Stimulated activated CD8-positive, alpha-beta memory T cell treated with anti-CD3 and anti-CD28 coated beads, Interleukin-4, amount 100 ng/mL, for 48 hours (primary cell): ENCODE measurements at regions not wholly inside any gene's neighbourhood (a gene's known extent, or its start where the extent isn't known, plus 50 kb on each side); places are given as distances from the start of the nearest gene placed in this dataset.
"Not testable (repeated sequence)": the region's sequence is repeated elsewhere in the genome, so short reads cannot be mapped to it uniquely, and the experiment has no call there.

Experiments
- DNase-seq: peaks from one replicate; pipeline ENCODE4 v3.0.0-alpha.2; 2020

GRCh38 chr13:64263285-64263684, 2847.6 kb upstream of the PCDH20 start:
- DNase-seq: no peak

DNA sequence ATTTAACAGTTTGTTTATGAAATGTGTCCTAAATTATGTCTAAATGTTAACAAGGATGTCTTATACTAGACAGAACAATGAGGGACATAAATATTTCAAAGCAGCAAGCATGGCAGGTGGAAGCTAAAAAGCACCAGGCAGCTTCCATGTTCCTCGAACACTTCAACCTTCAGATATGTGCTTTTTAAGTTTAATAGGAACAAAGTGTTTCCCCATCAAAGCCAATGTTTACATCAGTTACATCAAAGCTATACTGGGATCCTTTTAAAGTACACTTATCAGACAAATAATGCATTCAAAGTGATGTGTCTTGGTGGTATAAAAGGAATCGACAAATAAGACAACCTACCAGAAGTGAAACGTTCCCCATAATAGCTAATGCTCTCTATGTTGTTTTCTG, 2841.1 kb upstream of the PCDH20 start:
- no peak for DNase-seq

- no peak for DNase-seq
These were observed 2840.3 kb upstream of the PCDH20 start for GRCh38 chr13:64255988-64256387.

- DNase-seq: no peak
These were observed 2832.9 kb upstream of the PCDH20 start for GRCh38 chr13:64248371-64249065.

DNA sequence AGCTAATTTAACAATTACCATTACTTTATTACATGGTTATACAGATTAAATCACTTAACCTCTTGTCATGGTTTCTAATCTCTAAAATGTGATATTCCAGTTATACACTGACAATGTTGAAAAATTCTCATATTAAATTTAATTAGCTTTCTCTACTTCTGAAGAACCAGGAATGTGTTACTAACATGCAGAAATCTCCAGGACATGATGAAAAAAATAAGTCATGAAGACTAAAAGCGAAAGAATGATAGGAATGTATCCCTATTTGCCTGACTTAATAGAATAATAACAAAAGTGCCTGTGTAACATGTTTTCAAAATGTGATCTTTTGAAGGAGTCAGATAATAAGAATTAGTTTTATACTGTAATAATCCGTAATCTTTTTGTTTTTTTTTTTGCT, 2823.7 kb upstream of the PCDH20 start:
- DNase-seq: no peak

DNA sequence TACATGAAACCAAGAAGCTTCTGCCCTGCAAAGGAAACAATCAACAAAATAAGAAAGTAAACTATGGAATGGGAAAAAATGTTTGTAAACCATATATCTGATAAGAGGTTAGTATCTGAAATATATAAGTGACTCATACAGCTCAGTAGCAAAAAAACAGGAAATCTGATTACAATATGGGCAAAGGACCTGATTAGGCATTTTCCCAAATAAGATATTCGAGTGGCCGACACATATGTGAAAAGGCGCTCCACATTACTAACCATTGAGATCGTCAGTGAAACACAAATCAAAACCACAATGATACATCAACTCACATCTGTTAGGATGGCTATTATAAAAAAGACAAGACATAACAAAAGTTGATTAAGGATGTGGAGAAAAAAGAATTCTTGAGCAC, 2818.6 kb upstream of the PCDH20 start:
- no peak for DNase-seq

DNA sequence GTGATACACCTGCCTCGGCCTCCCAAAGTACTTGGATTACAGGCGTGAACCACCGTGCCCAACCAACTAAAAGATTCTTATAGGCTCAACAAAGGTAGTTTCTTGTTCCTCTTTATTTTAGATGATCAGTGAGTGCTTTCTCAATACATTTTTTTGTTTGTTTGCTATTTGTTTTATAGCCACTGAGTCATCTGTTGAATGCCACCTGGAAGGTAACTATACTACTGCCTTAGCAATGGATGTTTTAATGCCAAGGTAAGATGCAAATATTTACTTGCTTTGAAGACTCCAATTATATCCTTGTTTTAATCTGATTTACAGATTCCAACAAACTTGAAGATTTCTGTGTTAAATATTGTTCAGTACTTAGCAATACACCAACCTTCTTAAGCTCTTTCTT, 2807.4 kb upstream of the PCDH20 start:
- no peak for DNase-seq

DNA sequence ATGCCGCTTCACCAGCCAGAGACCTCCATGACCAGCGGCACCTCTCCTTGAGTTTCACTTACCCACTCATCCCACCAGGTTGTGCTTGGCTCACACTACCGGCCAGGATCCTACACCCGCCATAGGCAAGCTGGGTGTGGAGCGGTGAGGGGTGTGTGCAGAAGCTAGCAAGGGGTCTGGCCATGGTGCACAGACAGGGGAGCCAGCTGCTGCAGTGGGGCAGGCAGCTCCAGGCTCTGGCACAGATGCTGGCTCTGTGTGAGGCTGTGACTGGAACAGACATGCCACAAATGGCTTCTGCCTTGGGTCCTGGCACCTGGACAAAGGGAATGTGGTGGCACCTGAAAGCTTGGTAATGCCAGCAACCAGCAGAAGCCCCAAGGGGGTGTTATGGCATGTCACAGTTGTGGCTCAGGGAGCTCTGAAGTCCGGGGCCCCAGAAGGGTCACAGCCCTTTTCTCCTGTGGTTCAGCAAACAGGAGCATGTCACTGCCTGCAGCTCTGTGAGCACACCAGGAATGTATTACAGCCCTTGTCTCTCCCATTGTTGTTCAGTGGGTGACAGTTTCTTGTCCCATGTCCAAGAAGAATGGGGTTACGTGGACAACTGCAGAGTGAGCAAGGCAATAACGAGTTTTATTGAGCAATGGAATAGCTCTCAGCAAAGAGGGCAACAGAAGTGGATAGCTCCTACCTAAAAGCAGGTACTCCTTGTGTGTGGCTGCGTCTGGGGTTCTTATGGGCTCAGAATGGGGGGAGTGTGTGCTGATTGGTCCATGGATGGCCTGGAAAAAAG, 2791.0 kb upstream of the PCDH20 start:
- DNase-seq: no peak

- DNase-seq: no peak
These were observed 2786.9 kb upstream of the PCDH20 start for GRCh38 chr13:64202517-64202916.

DNA sequence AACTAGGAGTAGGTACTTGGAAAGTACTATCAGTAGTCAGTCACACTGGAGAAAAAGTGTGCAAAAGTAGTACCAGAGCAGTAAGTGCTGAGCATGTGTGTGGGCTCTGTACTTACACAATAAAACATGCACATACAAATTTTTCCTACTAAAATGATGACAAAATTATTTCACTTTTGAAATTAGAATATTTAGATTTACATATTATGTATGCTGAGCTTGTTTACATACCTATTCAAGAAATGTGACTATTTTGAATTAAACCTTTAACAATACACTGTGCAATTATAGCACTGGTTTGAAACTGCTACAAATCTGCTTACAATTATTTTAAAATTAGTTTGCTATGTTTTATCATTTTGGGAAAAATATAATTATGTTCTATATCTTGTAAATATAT, 2781.6 kb upstream of the PCDH20 start:
- no peak for DNase-seq

- no peak for DNase-seq
These were observed 2771.0 kb upstream of the PCDH20 start for GRCh38 chr13:64186503-64187250.

- no peak for DNase-seq
These were observed 2770.4 kb upstream of the PCDH20 start for GRCh38 chr13:64186071-64186470.

- DNase-seq: no peak
These were observed 2765.1 kb upstream of the PCDH20 start for GRCh38 chr13:64180756-64181155.

DNA sequence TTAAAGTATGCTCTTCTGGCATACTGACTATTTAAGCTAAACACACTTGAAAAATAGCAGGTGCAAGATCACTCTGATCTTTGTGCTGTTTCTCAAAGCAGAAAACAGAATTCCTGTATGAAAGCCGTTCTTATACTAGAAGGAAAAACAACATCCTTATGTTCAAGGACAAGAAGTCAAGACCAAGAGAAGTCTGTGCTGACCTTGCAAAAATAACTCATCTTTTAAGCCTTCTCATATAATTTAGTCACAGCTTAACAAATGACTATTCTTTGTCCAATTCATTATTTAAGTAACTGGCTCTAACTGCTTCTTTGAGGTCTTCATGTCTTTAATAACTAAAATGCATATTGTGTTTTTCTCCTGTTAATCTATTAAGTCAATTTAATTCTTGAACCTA, 2750.2 kb upstream of the PCDH20 start:
- no peak for DNase-seq

- DNase-seq: no peak
These were observed 2748.8 kb upstream of the PCDH20 start for GRCh38 chr13:64164435-64164834.

DNA sequence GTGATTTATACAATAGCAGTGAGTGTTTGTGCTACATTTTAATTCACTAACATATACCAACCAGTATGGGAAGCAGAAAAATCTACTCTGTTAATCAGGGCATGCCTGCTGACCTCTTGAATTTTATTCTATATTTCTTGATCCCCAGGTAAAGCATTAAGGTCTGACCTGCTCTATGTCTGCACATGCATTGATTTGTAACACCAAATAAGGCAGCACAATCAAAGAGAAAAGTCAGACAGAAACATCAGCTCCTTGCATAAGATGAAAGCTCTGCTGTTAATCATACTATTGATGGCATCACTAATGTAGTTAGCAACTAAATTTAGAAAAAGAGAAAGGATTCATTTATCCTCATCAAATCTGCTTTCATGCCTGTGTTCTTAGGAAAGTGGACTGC, 2744.8 kb upstream of the PCDH20 start:
- no peak for DNase-seq

DNA sequence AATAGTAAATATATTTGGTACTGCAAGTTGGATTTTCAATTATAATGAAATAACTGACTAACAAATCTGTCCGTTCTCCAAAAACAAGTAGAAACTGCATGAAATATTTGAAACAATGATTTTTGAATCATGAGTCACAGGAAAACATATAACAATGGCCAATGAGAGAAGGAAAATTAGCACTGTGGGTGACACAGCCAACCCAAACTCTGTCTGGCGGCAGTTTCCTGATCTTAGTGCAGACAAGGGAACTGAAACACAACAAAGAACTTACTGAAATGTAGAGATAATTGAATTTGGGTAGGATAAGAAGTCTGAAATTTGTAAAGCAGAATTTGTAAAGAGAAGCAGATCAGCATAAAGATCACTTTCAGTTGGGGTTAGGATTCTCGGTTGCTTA, 2743.3 kb upstream of the PCDH20 start:
- no peak for DNase-seq

DNA sequence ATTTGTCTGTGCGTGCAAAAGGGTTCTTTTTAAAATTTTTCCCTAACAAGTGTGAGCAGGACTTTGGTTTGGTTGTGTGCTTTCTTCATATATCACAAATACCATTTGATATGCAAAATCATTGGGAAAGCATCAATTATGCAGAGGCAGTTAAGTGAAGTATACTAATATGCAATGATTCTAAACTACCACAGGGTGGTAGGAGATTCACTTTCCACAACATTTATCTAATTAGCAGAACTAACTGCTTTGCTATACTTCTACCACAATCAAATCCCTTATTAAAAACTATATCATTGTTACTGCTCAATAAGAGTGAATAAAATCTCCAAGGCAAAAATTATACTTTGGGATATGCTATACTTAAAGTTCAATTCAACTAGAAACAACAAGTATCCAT, 2738.9 kb upstream of the PCDH20 start:
- DNase-seq: no peak

GRCh38 chr13:64130600-64130999, 2715.0 kb upstream of the PCDH20 start:
- no peak for DNase-seq

- DNase-seq: no peak
These were observed 2714.5 kb upstream of the PCDH20 start for GRCh38 chr13:64130171-64130570.

DNA sequence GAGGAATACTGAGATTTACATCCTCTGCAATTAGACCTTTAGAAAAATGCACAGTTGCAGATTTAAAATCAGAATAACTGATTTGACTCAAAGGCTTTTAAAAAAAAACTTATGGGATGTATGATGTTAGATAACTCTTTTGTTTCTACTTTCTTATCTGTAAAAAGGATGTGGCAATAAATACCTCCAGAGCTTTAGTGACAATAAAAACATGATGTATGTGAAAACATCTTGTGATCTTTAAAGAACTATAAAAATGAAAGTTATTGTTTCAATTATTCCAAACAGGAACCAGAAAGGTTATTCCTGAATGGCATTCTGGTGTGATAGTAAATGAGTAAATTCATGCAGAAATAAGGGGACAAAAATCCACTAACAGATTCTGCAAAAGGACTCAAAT, 2712.2 kb upstream of the PCDH20 start:
- DNase-seq: no peak

GRCh38 chr13:64127192-64127591, 2711.5 kb upstream of the PCDH20 start:
- DNase-seq: no peak

GRCh38 chr13:64121023-64121709, 2705.5 kb upstream of the PCDH20 start:
- not testable (repeated sequence) for DNase-seq
